ENCODE measurements at regions not wholly inside any gene's neighbourhood (a gene's known extent, or its start where the extent isn't known, plus 50 kb on each side); places are given as distances from the start of the nearest gene placed in this dataset.

DNA sequence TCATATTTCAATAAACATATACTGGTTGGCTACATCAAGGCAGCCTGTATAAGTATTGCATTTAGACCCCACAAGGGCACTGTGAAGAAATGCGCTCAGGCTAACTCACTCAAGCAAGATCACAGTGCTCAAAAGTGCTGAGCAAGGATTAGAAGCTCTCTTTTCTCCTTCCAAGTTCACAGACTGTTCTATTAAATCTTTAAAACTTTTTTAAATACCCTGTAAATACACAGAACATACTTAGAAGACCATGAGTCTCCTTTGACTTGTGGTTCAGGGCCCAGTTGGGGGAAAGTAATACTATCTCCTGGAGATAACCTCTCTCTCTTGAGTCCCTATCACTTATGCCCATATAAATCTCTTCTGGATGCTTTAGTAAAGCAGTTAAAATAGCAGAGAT is 152.9 kb downstream of the SP3 start:
- TF ChIP-seq POLR2A (IDR thresholded peaks at IDR 0.05; ENCODE audit: low read length) (no peak), CHD4 (IDR thresholded peaks at IDR 0.05; ENCODE audit: borderline replicate concordance) (no peak), KDM1A (IDR thresholded peaks at IDR 0.05; ENCODE audit: low read depth) (no peak), HDAC2 (IDR thresholded peaks at IDR 0.05) (no peak), EP300 (IDR thresholded peaks at IDR 0.05) (no peak), SMC3 (IDR thresholded peaks at IDR 0.05) (no peak), POLR2AphosphoS2 (conservative IDR thresholded peaks at IDR 0.05; ENCODE audit: low read length) (no peak), TP53 (CRISPR knock-in tag; IDR thresholded peaks at IDR 0.05) (no peak)
- TF ChIP-seq, protein P1, sequence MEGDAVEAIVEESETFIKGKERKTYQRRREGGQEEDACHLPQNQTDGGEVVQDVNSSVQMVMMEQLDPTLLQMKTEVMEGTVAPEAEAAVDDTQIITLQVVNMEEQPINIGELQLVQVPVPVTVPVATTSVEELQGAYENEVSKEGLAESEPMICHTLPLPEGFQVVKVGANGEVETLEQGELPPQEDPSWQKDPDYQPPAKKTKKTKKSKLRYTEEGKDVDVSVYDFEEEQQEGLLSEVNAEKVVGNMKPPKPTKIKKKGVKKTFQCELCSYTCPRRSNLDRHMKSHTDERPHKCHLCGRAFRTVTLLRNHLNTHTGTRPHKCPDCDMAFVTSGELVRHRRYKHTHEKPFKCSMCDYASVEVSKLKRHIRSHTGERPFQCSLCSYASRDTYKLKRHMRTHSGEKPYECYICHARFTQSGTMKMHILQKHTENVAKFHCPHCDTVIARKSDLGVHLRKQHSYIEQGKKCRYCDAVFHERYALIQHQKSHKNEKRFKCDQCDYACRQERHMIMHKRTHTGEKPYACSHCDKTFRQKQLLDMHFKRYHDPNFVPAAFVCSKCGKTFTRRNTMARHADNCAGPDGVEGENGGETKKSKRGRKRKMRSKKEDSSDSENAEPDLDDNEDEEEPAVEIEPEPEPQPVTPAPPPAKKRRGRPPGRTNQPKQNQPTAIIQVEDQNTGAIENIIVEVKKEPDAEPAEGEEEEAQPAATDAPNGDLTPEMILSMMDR (IDR thresholded peaks at IDR 0.05), result no peak

All from A549 (cell line).